Keratinocyte (primary cell): ENCODE measurements at regions not wholly inside any gene's neighbourhood (a gene's known extent, or its start where the extent isn't known, plus 50 kb on each side); places are given as distances from the start of the nearest gene placed in this dataset.

Source experiments
- DNase-seq: peaks from one replicate; pipeline ENCODE4 v3.0.0-alpha.2; 2011; ENCODE audit warnings: low read depth, missing footprints, low spot score
- FAIRE-seq: peaks from 2 replicates; lab custom pipeline; 2011; peaks lifted over from hg19 to GRCh38; lab: Jason Lieb, UNC
- H2AFZ ChIP-seq: 2 replicates; pipeline ENCODE4 v1.6.0; 2012; ENCODE audit warnings: low read length, control low read depth, inconsistent platforms; ENCODE audit not compliant: control insufficient read depth
- H3K27ac ChIP-seq: 2 replicates; pipeline ENCODE4 v1.5.1; 2011; ENCODE audit warnings: low read length; ENCODE audit not compliant: control insufficient read depth, insufficient read depth
- H3K27me3 ChIP-seq: 3 replicates; pipeline ENCODE4 v1.6.0; 2011; ENCODE audit warnings: low read length; ENCODE audit not compliant: control insufficient read depth, insufficient read depth; ENCODE audit errors: extremely low read depth
- H3K36me3 ChIP-seq, 2 experiments: 2 replicates in 1 of 2; 3 replicates in 1 of 2; pipeline ENCODE4 v1.5.1; 2011; ENCODE audit warnings: low read length in 2 of 2, mild to moderate bottlenecking in 1 of 2; ENCODE audit not compliant: control insufficient read depth in 2 of 2, insufficient read depth in 2 of 2; ENCODE audit errors: extremely low read depth in 1 of 2
- H3K4me1 ChIP-seq: 3 replicates; pipeline ENCODE4 v1.5.1; 2011; ENCODE audit warnings: low read length; ENCODE audit not compliant: control insufficient read depth, insufficient read depth; ENCODE audit errors: extremely low read depth
- H3K4me2 ChIP-seq: 3 replicates; pipeline ENCODE4 v1.6.0; 2011; ENCODE audit warnings: low read depth, low read length; ENCODE audit not compliant: control insufficient read depth, insufficient read depth; ENCODE audit errors: extremely low read depth
- H3K4me3 ChIP-seq, 3 experiments: fragments of 200-600 bp in 1 of 3; sonication (generic) in 1 of 3; 2 replicates in 2 of 3; 3 replicates in 1 of 3; pipeline ENCODE4 v1.5.1; 2011 to 2016; ENCODE audit warnings: low read length in 3 of 3, mild to moderate bottlenecking in 3 of 3, control low read depth in 2 of 3, inconsistent platforms in 1 of 3, low read depth in 1 of 3, mixed read lengths in 1 of 3, mixed run types in 1 of 3, moderate library complexity in 1 of 3; ENCODE audit not compliant: control insufficient read depth in 2 of 3, insufficient read depth in 2 of 3; ENCODE audit errors: extremely low read depth in 1 of 3
- H3K79me2 ChIP-seq: 2 replicates; pipeline ENCODE4 v1.6.0; 2012; ENCODE audit warnings: low read length; ENCODE audit not compliant: control insufficient read depth, insufficient read depth
- H3K9ac ChIP-seq: 3 replicates; pipeline ENCODE4 v1.6.0; 2011; ENCODE audit warnings: low read length; ENCODE audit not compliant: control insufficient read depth, insufficient read depth; ENCODE audit errors: extremely low read depth
- H3K9me1 ChIP-seq: 3 replicates; pipeline ENCODE4 v1.6.0; 2011; ENCODE audit warnings: low read length; ENCODE audit not compliant: control insufficient read depth, insufficient read depth; ENCODE audit errors: extremely low read depth
- H3K9me3 ChIP-seq: 2 replicates; pipeline ENCODE4 v1.5.1; 2012; ENCODE audit warnings: low read depth, low read length; ENCODE audit not compliant: control insufficient read depth
- H4K20me1 ChIP-seq: 3 replicates; pipeline ENCODE4 v1.6.0; 2011; ENCODE audit warnings: low read length; ENCODE audit not compliant: control insufficient read depth, insufficient read depth; ENCODE audit errors: extremely low read depth
- CTCF ChIP-seq, 3 experiments: IDR thresholded peaks in 1 of 3; conservative IDR thresholded peaks in 1 of 3; optimal IDR thresholded peaks in 1 of 3; 2 replicates in 2 of 3; 3 replicates in 1 of 3; pipeline versions ENCODE3 to v1.5.1; 2011; ENCODE audit warnings: low read length in 3 of 3, mild to moderate bottlenecking in 3 of 3, moderate library complexity in 2 of 3, control low read depth in 1 of 3, inconsistent platforms in 1 of 3; ENCODE audit not compliant: insufficient read depth in 2 of 3; ENCODE audit errors: extremely low read depth in 1 of 3
- EZH2 ChIP-seq: IDR thresholded peaks from one replicate; pipeline ENCODE4 v1.6.1; 2012; ENCODE audit warnings: inconsistent platforms, mild to moderate bottlenecking, low read length, moderate library complexity
- dilution Hi-C: fragments of 300-500 bp; cut with MboI; formaldehyde crosslinking; loops from one replicate; pipeline ENCODE4 v1.7.0; 2020; ENCODE audit warnings: low sequenced_read_pairs; ENCODE audit not compliant: extremely low pct_ligation_motif_present

- Histone ChIP-seq H3K27me3 (no peaks in the 10 kb centered on the region), H3K9ac (no peak overlapping the region), H2AFZ (no peak overlapping the region), H3K27ac (no peak overlapping the region), H3K4me1 (no peaks in the 10 kb centered on the region), H3K79me2 (no peaks in the 10 kb centered on the region), H3K9me1 (no peaks in the 10 kb centered on the region), H3K4me2 (no peak overlapping the region), H3K36me3 (no peaks in the 10 kb centered on the region), H4K20me1 (no peaks in the 10 kb centered on the region), H3K4me3 (no peak overlapping the region), H3K9me3 (no peaks in the 10 kb centered on the region)
- FAIRE-seq: no peak
- dilution Hi-C loops: no loop called here
- TF ChIP-seq EZH2 (no peak), CTCF (optimal IDR thresholded peaks at IDR 0.05 in 1 of 3, IDR thresholded peaks at IDR 0.05 in 1 of 3, conservative IDR thresholded peaks at IDR 0.05 in 1 of 3; ENCODE audit: extremely low read depth in 1 of 3, insufficient read depth in 2 of 3, low read length in 3 of 3) (no peak)
- no peak for DNase-seq
Observed at GRCh38 chr18:47708206-47708605, 222.3 kb downstream of the SMAD2 start.

- Histone ChIP-seq H3K9me1 (no peaks in the 10 kb centered on the region), H3K9me3 (no peaks in the 10 kb centered on the region), H3K27me3 (no peaks in the 10 kb centered on the region), H3K9ac (no peak overlapping the region), H3K4me1 (no peaks in the 10 kb centered on the region), H3K27ac (no peak overlapping the region), H3K36me3 (no peaks in the 10 kb centered on the region), H3K4me2 (no peak overlapping the region), H3K79me2 (no peaks in the 10 kb centered on the region), H2AFZ (no peak overlapping the region), H3K4me3 (no peak overlapping the region), H4K20me1 (no peaks in the 10 kb centered on the region)
- TF ChIP-seq EZH2 (no peak), CTCF (optimal IDR thresholded peaks at IDR 0.05 in 1 of 3, IDR thresholded peaks at IDR 0.05 in 1 of 3, conservative IDR thresholded peaks at IDR 0.05 in 1 of 3; ENCODE audit: extremely low read depth in 1 of 3, insufficient read depth in 2 of 3, low read length in 3 of 3) (no peak)
- dilution Hi-C loops: no loop called here
- FAIRE-seq (no peak), DNase-seq (no peak)
Observed at GRCh38 chr18:47701134-47701533, 229.3 kb downstream of the SMAD2 start.
